ENCODE measurements at regions not wholly inside any gene's neighbourhood (a gene's known extent, or its start where the extent isn't known, plus 50 kb on each side); places are given as distances from the start of the nearest gene placed in this dataset.

DNA sequence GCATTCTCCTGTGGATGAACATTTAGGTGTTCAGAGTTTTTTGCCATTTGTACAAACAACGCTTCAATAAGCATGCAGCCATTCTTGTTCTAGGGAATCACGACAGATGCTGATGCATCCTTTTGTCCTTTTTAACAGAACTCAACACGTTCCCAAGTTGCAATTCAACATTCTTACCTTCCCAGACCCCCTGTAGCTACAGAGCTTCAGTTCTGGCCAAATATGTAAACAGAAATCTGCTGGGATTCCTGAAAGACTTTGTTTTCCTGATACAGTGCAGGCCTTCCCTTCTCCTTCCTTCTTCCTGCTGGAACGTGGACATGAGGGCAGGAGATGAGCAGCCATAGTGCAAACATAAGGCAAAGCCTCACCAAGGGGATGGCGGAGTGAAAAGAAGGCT is 59.1 kb upstream of the SPATA12 start:
- TF ChIP-seq CTCF (conservative IDR thresholded peaks at IDR 0.05; ENCODE audit: low read depth, low read length) (no peak), POLR2A (IDR thresholded peaks at IDR 0.05; ENCODE audit: low read depth, low read length) (no peak), RAD21 (IDR thresholded peaks at IDR 0.05; ENCODE audit: low read length) (no peak), RFX5 (IDR thresholded peaks at IDR 0.05; ENCODE audit: low read depth, low read length) (no peak), MAFK (IDR thresholded peaks at IDR 0.05; ENCODE audit: low read depth, low read length) (no peak)
- TF ChIP-seq, protein P1, sequence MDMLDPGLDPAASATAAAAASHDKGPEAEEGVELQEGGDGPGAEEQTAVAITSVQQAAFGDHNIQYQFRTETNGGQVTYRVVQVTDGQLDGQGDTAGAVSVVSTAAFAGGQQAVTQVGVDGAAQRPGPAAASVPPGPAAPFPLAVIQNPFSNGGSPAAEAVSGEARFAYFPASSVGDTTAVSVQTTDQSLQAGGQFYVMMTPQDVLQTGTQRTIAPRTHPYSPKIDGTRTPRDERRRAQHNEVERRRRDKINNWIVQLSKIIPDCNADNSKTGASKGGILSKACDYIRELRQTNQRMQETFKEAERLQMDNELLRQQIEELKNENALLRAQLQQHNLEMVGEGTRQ (IDR thresholded peaks at IDR 0.05; ENCODE audit: low read depth, low read length): no peak
